Left kidney (tissue), 1 donor: ENCODE measurements at regions not wholly inside any gene's neighbourhood (a gene's known extent, or its start where the extent isn't known, plus 50 kb on each side); places are given as distances from the start of the nearest gene placed in this dataset.

ENCODE experiments used
- DNase-seq: peaks from one replicate; pipeline ENCODE4 v3.0.0-alpha.2; 2013

DNA sequence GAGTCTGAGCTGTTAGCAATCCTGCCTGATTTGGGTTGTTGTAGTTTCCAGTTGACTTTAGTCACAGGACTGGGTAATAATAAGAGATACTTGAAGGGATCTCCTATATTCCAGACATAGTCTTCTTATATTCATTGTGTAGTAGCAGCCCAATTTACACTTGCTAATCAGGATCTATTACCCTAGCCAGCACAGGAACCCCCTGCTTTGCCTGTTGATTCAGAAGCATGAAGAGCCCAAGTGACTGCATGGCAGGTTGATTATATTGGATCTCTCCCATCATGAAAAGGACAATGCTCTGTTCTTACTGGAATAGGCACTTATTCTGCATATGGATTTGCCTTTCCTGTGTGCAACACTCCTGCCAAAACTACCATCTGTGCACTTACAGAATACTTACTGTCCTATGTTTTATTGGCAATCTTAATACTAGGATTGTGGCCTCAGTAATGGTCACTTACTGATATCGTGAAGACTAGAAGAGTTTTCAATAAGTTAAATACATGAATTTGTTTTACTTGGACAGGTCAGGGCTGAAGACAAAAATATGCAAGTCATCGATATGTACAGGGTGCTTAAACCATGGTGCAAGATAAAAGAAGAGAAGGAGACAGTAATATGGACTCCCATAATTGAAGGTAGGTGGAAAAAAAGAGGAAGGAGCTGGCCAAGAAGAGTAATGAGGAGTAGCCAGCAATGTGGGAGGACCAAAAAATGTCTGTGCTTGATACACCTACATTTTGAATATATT lies 304.1 kb downstream of the MCTP2 start:
- no peak for DNase-seq

DNA sequence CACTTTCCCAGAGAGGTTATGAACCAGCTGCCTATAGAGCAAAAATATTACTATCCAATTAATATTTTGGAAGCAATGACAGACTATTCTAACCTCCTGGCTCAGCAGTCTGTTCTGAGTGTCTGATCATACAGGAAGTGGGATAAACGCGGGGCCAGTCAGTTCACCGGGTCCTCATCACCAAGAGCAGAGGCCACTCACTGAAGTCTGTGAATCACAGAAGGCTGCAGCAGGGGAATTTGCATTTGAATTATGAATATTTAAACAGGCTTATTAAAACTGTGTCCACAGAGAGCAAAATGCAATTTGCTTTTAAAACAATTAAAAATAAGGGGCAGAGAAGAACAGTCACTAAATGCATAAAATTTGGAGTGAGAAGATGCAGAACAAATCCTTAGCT lies 305.2 kb downstream of the MCTP2 start:
- DNase-seq: no peak

DNA sequence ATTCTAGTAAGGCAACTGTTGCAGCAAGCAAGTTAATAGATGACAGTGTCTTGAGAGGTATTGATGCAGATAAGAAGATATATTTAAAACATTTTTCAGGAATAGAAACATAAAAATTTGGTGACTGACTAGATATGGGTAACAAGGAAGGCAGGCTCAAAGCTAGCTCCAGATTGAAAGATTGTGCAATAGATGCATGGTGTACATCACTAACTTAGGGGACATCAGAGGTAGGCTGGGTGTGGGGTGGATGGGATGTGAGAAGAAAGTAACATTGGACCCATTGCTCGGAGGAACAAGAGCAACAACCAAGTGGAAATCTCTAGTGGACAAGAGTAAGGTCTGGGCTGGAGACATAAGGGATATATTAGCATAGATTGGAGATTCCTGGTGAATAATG lies 306.9 kb downstream of the MCTP2 start:
- DNase-seq: no peak

DNA sequence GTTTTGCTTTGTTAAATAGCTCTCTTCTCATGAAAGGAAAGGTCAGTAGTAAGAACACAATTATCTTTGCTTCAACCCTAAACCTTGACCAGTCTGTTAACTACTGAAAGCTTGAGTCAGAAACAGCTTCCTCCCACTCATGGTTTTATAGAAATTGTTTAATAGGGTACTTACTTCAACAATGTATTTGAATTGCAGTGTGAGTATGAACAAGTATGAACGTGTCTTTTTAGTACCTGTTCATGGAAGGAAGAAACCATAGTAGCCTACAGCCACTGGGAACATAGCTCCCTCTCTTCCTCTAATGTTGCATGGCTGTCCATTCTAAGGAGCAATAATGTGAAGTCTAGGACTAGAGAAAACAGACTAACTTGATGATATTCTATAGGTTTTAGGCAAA lies 311.0 kb downstream of the MCTP2 start:
- no peak for DNase-seq

DNA sequence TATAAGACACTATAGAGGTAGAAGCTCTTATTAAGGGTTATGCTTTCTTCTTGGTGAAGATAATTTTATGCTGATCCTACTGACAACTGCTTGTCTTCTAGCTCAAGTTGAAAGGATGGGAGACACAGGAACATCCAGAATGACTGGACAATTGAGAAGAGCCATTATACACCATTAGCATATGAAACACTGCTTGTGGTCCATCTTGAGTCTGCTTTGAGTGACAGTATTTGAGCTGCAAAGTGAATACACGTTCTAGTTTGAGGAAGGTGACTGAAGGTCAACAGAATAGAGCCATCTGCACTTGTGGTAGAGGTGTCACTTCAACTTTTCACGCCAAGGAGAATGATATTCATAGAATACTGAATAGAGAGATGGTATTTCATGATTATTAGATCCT lies 315.4 kb downstream of the MCTP2 start:
- no peak for DNase-seq

DNA sequence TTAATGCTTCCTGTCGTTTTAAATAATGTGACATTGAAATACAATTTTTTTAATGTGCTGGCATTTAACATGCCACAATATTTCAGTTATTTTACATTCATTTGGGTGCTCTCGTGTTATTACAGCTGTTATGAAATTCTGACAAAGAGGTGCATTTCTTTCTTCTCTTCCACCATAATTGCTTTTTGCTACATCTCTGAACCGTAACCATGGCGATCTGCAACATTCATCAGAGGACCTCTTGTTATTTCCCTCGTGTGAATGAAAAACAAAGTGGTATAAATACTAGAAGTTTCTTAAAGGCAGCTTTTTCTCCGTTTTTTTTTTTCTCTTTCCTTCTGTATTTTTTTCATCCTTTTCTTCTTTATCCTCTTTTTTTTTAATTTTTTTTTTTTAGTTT lies 316.4 kb downstream of the MCTP2 start:
- DNase-seq: no peak

DNA sequence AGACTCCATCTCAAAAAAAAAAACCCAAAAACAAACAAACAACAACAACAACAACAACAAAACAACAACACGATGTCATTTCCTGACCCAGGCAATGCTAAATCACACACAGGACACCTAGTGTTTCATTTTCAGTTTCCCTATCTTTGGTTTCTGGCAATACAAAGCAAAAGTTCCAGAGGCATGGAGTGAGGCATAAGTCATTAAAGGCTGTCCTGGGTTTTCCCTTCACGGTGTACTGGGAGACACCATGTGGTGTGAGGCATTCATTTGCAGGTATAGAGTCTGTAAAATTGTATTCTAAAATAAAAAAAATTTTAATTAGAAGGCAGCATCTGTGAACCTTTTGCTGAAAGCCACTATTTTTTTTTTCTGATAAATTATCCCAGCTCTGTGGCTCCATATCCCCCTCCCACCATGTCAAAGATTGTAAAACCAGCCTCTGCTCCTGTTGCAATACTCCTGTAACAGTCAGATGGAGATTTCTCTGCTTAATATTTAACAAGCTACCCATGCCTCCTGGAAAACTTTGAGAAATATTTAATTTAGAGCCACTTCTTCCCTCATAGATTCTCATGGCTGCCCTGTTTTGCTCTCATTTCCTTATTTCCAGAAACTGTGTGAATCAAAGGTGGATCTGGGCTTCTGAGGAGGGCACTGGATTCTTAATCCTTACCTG lies 324.6 kb downstream of the MCTP2 start:
- no peak for DNase-seq

DNA sequence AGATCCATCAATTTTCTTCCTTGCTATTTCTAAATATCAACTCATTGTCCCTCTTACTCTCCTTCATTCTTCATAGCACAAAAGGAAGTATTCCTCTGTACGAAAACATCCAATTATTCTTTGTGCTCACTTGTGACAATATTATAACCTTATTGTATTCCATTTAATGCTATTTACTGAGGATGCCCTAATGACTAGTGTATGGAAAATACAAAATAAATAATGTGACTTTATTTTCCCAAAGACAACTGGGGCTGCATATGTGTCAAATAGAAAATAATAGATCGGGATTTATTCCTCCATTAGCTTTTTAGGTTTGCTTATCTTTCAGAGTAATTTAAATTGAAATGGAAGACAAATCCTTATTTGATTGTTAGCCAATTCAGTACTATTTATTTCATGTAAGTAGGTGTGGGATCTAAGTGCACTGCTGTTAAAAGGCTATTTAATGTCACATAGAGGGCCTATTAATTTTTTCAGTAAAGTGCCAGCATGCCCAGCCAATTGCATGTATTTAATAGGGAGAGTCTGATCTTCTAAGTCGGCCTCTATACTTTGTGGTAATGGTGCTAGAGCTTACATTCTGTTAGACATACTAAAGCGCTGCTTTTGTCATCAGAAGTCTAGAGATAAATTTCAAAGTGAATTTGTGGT lies 329.8 kb downstream of the MCTP2 start:
- no peak for DNase-seq

DNA sequence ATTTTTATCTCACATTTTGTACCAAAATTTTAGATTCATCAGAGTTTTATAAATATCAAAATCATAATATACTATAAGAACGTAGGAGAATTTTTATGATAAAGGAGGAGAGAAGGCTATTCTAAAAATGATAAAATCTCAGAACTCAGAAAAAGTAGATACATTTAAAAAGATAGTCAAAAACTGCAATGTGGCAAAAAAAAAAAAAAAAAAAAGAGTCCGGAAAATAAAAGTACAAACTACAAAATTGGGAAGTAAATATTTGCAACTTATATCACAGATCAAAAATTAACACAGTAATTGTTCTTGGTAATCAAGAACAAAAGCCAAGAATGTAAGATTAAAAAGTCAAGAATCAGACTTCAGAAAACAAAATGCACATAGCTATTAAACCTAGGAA lies 332.1 kb downstream of the MCTP2 start:
- no peak for DNase-seq

DNA sequence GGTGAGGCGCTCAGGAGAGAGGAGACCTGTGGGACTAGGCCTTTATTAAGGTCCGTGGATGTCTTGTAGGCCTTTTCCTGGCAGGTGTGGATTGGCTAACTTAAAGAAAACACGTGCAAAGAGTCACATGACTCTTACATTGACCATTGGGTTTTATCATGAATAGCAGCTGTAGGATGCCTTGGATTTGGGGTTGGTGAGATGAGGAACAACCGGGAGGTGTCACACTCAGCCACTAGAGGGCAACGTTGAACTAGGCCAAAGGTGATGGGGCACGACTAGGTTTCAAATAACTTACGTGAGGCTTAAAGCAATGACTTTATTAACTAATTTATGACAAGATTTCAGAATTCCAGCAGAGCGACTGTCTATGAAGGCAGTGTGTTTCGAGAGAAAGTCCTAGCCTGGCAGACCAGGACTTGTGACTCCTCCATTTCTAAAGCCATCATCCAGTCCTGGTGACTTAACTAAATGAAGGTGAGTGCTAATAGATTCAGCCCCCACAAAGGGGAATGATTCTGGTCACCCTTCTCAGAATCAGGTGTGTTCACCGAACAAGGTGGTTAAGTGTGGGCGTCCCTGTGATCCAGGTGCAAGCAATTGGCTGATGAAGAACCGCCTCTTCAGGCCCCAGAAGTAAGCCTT lies 345.6 kb downstream of the MCTP2 start:
- no peak for DNase-seq

DNA sequence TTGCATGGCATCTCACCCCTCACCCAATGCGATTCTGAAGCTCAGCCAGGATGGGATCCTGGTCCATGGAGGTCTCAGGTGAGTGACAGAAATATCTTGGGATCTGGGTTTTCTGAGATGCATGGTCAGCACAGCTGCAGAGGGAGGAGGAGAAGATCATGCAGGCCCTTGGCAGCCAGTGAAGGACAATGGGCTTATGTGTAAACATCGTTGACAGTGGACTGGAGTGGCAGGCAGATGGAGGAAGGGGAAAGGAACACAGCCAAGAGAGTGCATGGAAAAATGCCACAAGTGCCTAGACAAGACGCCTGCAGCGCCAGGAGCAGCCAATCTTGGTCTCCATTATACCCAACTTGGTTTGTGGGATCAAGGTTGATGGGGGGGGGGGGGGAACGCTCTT lies 347.9 kb downstream of the MCTP2 start:
- DNase-seq: no peak

DNA sequence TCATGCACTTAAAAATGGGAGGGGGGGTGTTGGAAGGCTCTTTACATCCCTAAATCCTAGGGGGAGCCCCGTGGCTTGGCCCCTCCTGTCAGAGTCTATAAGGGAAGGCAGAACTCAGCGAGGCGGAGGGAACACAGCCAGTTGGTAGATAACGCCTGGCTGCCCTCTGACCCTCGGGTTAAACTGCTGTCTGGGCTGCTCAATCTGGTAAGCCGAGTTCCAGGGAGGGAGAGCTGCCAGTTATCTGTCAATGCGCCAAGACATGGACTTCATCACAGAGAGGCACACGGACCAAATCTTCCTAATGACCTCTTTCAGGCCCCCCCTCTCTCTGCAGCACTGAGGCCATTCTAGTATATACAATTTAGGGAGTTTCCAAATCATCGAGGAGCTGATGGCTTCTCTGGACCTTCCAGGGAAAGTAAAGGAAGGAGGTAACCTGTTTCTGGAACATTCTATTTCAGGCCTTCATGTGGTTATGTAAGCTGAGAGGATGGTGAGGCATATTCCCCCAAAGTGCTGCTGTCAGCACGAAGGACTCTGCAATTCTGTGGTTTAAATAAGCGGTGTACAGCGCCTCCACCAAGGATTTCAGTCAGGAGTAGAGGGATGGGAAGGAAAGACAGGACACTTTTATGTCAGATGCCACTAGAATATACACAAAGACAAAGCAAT lies 349.0 kb downstream of the MCTP2 start:
- DNase-seq: no peak

DNA sequence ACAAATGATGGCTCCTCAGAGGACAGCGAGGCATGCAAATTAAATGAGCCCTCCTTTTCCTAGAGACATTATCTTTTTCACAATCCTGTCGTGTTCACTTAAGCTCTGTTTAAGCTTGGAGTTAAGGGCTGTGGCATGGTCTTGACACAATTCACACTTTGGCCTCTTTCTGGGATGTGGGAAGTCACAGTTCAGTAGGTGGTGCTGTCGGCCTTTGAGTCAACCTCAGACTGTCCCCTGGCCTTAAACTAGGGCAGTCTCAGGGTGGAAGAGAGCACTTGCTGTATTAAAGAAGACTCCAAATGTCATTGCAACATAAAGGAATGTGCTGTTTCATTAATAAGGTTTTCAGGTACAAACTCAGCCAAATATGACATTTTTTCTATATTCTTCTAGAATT lies 351.0 kb downstream of the MCTP2 start:
- peak; percentile 65 for DNase-seq

DNA sequence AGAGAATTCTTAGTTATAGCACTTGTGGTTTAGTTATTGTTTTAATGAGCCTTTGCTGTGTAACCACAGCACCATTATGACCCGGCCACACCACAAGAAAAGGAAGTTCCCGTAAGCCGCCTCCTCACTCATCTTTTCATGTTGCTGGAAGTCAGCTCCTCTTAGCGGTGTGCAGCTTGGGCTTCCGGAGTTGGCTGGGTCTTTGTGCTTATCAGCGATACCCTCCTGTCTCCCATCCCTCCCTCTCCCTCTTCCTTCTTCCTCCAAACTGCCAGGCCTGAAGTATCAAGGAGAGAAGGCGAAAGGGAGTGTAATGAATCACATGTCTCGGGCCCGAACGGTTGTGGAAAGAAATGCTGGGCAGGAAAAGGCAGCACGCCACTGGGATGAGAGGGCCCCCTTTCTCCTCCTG lies 353.5 kb downstream of the MCTP2 start:
- DNase-seq: no peak

DNA sequence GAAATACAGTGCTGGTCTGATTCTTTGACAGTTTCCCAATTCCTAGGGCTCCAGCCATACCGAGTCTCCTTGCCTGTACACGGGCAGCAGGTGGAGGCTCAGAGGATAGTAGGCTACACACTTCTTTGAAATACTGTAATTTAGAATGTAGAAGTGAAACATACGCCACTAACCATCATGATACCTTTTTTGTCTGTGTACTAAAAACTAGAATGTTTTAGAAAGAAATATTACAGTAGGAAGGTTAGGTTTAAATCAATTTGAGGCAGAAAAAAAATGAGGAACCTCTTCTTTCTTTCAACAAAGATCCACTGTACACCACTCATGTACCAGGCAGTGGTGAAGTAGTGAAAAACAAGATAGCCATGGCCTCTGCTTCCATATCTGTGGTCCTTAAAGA lies 354.7 kb downstream of the MCTP2 start:
- DNase-seq: no peak

DNA sequence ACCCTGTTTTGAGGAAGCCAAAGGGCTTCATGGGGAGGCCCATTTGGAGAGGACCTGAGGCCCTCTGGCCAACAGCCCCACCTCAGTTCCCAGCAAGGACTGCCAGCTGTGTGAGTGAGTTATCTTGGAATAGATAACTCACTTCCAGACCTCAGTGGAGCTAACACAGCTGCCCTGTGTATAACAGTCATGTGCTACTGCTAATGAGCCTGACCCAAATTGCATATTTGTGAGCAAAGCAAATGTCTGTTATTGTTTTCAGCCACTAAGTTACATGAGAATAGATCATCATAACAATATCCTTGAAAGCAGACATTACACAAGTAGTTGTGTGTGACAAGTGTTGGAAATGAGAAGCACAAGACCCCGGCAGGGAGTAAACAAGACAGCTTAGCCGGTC lies 355.8 kb downstream of the MCTP2 start:
- no peak for DNase-seq

DNA sequence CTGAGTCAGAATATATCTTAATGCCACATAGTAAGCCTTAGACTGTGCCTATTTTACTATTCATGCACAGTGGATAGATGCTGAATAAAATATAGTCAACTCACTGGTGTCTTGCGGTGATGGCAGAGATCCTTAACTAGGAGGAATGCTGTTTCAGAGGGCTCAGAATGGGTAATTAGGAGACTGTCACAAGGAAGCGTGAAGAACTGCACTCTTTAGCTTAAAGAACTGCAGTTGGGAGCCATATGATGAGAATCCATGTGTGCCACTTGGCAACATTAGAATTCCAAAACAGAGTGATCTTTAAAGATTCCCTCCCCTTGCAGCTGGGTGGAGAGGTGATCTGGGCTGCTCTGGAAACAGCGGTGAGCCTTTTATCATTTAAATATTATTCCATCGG lies 357.6 kb downstream of the MCTP2 start:
- no peak for DNase-seq

DNA sequence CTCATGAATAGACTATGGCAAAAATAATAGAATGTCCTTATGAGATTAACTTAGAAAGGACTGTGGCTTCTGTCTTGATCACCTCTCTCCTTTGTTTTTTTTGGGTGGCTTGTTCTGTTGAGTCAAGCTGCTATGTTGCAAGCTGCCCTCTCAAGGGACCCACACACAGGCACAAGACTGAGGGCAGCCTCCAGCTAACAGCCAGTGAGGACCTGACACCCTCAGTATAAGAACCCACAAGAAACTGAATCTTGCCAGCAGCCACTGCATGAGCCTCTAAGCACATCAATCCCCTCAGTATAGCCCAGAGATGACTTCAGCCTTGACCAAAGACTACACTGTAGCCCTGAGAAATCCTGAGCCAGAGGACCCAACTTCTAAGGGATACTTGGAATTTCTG lies 361.1 kb downstream of the MCTP2 start:
- no peak for DNase-seq

DNA sequence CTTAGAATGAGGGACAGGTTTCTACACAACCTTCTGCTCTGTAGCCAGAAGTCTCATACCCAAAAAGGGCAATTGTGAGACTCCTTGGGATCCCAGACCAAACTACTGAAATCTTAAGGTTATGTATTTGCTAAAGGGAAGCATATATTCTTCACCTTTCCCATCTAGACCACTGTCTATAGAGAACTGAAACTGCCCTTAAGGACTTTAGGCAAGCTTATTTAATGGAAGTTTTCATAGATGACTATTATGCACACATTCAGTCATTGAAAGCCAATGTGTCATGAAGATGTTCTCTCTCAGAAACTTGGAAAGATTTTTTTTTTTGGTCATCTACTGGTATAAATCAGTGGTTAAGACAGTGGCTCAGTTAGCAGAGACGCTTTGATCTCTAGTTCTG lies 365.3 kb downstream of the MCTP2 start:
- DNase-seq: no peak

DNA sequence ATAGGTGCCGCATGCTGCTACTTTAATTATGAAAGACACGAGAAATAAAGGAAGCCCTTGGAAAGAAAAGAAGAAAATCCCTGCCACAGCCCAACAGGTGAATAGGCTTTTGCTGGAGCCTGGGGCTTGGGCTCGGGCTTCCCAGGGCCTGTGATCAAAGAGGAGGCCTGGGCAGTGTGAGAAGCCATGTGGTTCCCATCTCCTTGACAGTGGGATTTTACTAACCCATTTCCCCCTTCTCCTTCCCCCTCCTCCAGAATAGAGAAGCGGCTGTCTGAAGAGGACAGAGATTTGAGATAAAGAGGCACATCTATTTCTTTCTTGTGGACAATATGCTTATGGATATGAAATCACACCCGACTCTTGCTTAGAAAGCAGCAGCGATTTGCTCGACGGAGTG lies 369.1 kb downstream of the MCTP2 start:
- no peak for DNase-seq

DNA sequence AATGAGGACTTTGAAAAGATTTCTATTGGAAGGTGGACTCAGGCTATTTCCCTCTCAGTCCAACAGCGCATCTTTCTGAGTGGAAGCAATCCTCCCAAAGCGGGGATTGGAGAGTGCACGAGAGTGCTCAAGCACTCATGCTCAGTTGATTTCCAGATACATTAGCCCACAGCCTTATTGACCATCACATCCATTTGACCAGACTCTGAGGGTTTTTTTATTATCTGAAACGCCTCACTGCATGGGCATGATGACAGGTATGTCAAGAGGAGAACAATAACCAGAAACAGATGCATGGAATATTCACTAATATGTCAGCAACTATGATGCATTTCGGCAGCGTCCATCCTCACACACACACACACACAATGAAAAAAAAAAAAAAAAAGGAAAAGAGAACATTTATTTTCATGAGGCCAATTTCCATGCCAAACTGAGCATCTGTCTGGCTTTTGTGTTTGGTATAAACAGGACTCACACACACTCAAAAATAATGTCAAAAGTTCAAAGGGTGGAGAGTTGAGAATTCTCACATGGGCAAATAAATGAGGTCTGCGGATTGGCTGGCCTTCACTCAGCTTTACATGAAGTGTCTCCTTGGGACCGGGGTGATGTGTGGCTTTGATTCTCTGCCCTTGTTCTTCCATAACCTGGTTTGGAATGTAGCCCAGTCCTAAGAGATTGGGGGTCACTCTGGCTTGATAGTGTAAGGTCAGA lies 371.6 kb downstream of the MCTP2 start:
- DNase-seq: no peak

DNA sequence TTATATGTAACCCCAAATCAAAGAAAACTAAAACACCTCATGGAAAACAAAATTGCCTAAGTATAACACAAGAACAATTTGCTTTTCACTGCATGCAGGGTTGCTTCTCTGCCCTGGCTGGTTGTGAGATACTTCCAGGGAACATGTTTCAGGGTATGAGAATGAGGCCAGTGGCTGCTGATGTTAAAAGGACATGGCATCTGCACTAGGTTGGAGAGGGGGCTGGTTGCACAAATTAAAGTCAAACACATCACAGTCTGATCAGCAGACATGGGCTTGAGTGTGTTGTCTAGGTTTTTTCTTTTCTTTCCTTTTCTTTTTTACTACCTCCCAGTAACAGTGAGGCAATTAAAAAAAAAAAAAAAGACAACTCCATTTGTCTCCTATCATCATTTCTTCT lies 374.9 kb downstream of the MCTP2 start:
- no peak for DNase-seq
